DND-41 (cell line): ENCODE measurements at regions not wholly inside any gene's neighbourhood (a gene's known extent, or its start where the extent isn't known, plus 50 kb on each side); places are given as distances from the start of the nearest gene placed in this dataset.

Experiments used
- ATAC-seq: fragments of 200-7000 bp; cut with Tn5 transposase; 3 replicates; pipeline ENCODE4 v1.9.1; 2021; ENCODE audit warnings: low read depth; ENCODE audit not compliant: insufficient read depth
- DNase-seq: peaks from one replicate; pipeline ENCODE4 v3.0.0-alpha.2; 2020
- H2AFZ ChIP-seq: 2 replicates; pipeline ENCODE4 v1.6.0; 2012; ENCODE audit warnings: low read depth, low read length
- H3K27ac ChIP-seq: 2 replicates; pipeline ENCODE4 v1.5.1; 2012; ENCODE audit warnings: low read length, inconsistent platforms
- H3K27me3 ChIP-seq: fragments of 200-600 bp; sonication (generic); 2 replicates; pipeline ENCODE4 v1.6.0; 2012; ENCODE audit warnings: low read length, mild to moderate bottlenecking, inconsistent platforms; ENCODE audit not compliant: insufficient read depth, poor library complexity
- H3K36me3 ChIP-seq: 2 replicates; pipeline ENCODE4 v1.5.1; 2012; ENCODE audit warnings: low read length, inconsistent platforms; ENCODE audit not compliant: insufficient read depth
- H3K4me1 ChIP-seq: 2 replicates; pipeline ENCODE4 v1.5.1; 2012; ENCODE audit warnings: mild to moderate bottlenecking, low read length; ENCODE audit not compliant: insufficient read depth
- H3K4me2 ChIP-seq: 2 replicates; pipeline ENCODE4 v1.6.0; 2012; ENCODE audit warnings: mild to moderate bottlenecking, moderate library complexity, low read length, inconsistent platforms; ENCODE audit not compliant: insufficient read depth
- H3K4me3 ChIP-seq, 2 experiments: fragments of 200-600 bp in 1 of 2; shearing (Covaris generic) in 1 of 2; 2 replicates each; pipeline ENCODE4 v1.5.1; 2012 to 2016; ENCODE audit warnings: inconsistent platforms in 2 of 2, low read length in 2 of 2, mild to moderate bottlenecking in 2 of 2, low read depth in 1 of 2, moderate library complexity in 1 of 2
- H3K79me2 ChIP-seq: 2 replicates; pipeline ENCODE4 v1.6.0; 2012; ENCODE audit warnings: low read length, inconsistent platforms; ENCODE audit not compliant: insufficient read depth
- H3K9ac ChIP-seq: 2 replicates; pipeline ENCODE4 v1.6.0; 2012; ENCODE audit warnings: low read depth, mild to moderate bottlenecking, inconsistent platforms, low read length, moderate library complexity
- H3K9me3 ChIP-seq: 2 replicates; pipeline ENCODE4 v1.5.1; 2012; ENCODE audit warnings: low read length, moderate library complexity, mild to moderate bottlenecking, inconsistent platforms; ENCODE audit not compliant: insufficient read depth, severe bottlenecking
- H4K20me1 ChIP-seq: 2 replicates; pipeline ENCODE4 v1.6.0; 2012; ENCODE audit warnings: low read length; ENCODE audit not compliant: insufficient read depth
- CTCF ChIP-seq: IDR thresholded peaks from 2 replicates; pipeline ENCODE4 v1.5.1; 2012; ENCODE audit warnings: borderline replicate concordance, low read length, moderate library complexity, mild to moderate bottlenecking; ENCODE audit not compliant: poor library complexity, severe bottlenecking; ENCODE audit errors: extremely low read depth
- EZH2 ChIP-seq: IDR thresholded peaks from 3 replicates; pipeline ENCODE4 v1.6.1; 2012; ENCODE audit warnings: borderline replicate concordance, low read depth, mild to moderate bottlenecking, moderate library complexity, low read length, inconsistent platforms; ENCODE audit not compliant: severe bottlenecking

- no peak overlapping the region for H3K4me2 ChIP-seq
- H3K4me3 ChIP-seq = no peak overlapping the region
- TF ChIP-seq CTCF (no peak), EZH2 (no peak)
- H3K27ac ChIP-seq = no peak overlapping the region
- H3K79me2 ChIP-seq = no peaks in the 10 kb centered on the region
- no peak for DNase-seq
- no peak for ATAC-seq
- H3K4me1 ChIP-seq = no peaks in the 10 kb centered on the region
- H3K9ac ChIP-seq = no peak overlapping the region
- H4K20me1 ChIP-seq = no peaks in the 10 kb centered on the region
- no peaks in the 10 kb centered on the region for H3K36me3 ChIP-seq
- no peaks in the 10 kb centered on the region for H3K9me3 ChIP-seq
- no peaks in the 10 kb centered on the region for H3K27me3 ChIP-seq
- no peak overlapping the region for H2AFZ ChIP-seq
Measured at GRCh38 chrX:138008281-138008680, 442.4 kb downstream of the ZIC3 start.

GRCh38 chrX:138011468-138011867 is 445.5 kb downstream of the ZIC3 start:
- no peak overlapping the region for H3K4me2 ChIP-seq
- no peak overlapping the region for H3K9ac ChIP-seq
- no peaks in the 10 kb centered on the region for H3K79me2 ChIP-seq
- no peak for DNase-seq
- H3K4me3 ChIP-seq = no peak overlapping the region
- no peak overlapping the region for H2AFZ ChIP-seq
- no peaks in the 10 kb centered on the region for H3K4me1 ChIP-seq
- H3K9me3 ChIP-seq = no peaks in the 10 kb centered on the region
- no peaks in the 10 kb centered on the region for H3K36me3 ChIP-seq
- H4K20me1 ChIP-seq = no peaks in the 10 kb centered on the region
- no peak for TF ChIP-seq EZH2
- no peak for ATAC-seq
- no peaks in the 10 kb centered on the region for H3K27me3 ChIP-seq
- no peak overlapping the region for H3K27ac ChIP-seq

GRCh38 chrX:138014577-138014976 is 448.6 kb downstream of the ZIC3 start:
- Histone ChIP-seq H3K27me3 (no peaks in the 10 kb centered on the region), H3K4me3 (no peak overlapping the region), H3K4me2 (no peak overlapping the region), H3K27ac (no peak overlapping the region), H3K9ac (no peak overlapping the region), H3K4me1 (no peaks in the 10 kb centered on the region), H3K36me3 (no peaks in the 10 kb centered on the region), H2AFZ (no peak overlapping the region), H4K20me1 (no peaks in the 10 kb centered on the region), H3K79me2 (no peaks in the 10 kb centered on the region), H3K9me3 (no peaks in the 10 kb centered on the region)
- TF ChIP-seq CTCF (no peak), EZH2 (no peak)
- ATAC-seq (no peak), DNase-seq (no peak)

- Histone ChIP-seq H2AFZ (no peak overlapping the region), H3K9ac (no peak overlapping the region), H3K4me2 (no peak overlapping the region), H3K36me3 (no peaks in the 10 kb centered on the region), H3K27me3 (no peaks in the 10 kb centered on the region), H3K79me2 (no peaks in the 10 kb centered on the region), H3K4me1 (no peaks in the 10 kb centered on the region), H3K9me3 (no peaks in the 10 kb centered on the region), H4K20me1 (no peaks in the 10 kb centered on the region), H3K4me3 (no peak overlapping the region), H3K27ac (no peak overlapping the region)
- TF ChIP-seq EZH2 (no peak), CTCF (no peak)
- no peak for ATAC-seq
- DNase-seq = no peak
Measured at GRCh38 chrX:138018145-138018799, 452.3 kb downstream of the ZIC3 start.
